ENCODE measurements at regions not wholly inside any gene's neighbourhood (a gene's known extent, or its start where the extent isn't known, plus 50 kb on each side); places are given as distances from the start of the nearest gene placed in this dataset.

GRCh38 chr12:65539023-65539422 lies 260.5 kb downstream of the MSRB3 start:
- intact Hi-C loops (cut with micrococcal nuclease; ENCODE audit: unreplicated experiment) = no loop called here
- CTCF ChIA-PET = no interaction called here

GRCh38 chr12:65540140-65540539 lies 261.7 kb downstream of the MSRB3 start:
- H3K27ac ChIP-seq (ENCODE audit: low read depth, low read length, poor library complexity, severe bottlenecking) = no peak overlapping the region
- H3K36me3 ChIP-seq (ENCODE audit: insufficient read depth, low read length, poor library complexity, severe bottlenecking) = no peaks in the 10 kb centered on the region
- CTCF ChIA-PET = no interaction called here
- H3K27me3 ChIP-seq (replicated peaks; ENCODE audit: insufficient read depth, low read depth, low read length, poor library complexity) = no peaks in the 10 kb centered on the region
- DNase-seq (ENCODE audit: low spot score) = no peak
- POLR2A ChIA-PET (ENCODE audit: low non-redundant PET) = no interaction called here
- H3K9me3 ChIP-seq (ENCODE audit: low read depth, low read length, poor library complexity, severe bottlenecking) = peaks cover 30% of the 10 kb centered on the region
- H3K4me3 ChIP-seq (ENCODE audit: low read depth, low read length, poor library complexity, severe bottlenecking) = no peak overlapping the region
- TF ChIP-seq CTCF (conservative IDR thresholded peaks at IDR 0.05; ENCODE audit: low read depth, low read length) = no peak
- BruUV-seq (replicated peaks) = no TSS peak
- no peaks in the 10 kb centered on the region for H3K4me1 ChIP-seq (ENCODE audit: insufficient read depth, low read length, poor library complexity, severe bottlenecking)
- intact Hi-C loops (cut with micrococcal nuclease; ENCODE audit: unreplicated experiment) = no loop called here

More at GRCh38 chr12:65539023-65539422, 260.5 kb downstream of the MSRB3 start:
- peaks cover 30% of the 10 kb centered on the region for H3K9me3 ChIP-seq (ENCODE audit: low read depth, low read length, poor library complexity, severe bottlenecking)
- H3K36me3 ChIP-seq (ENCODE audit: insufficient read depth, low read length, poor library complexity, severe bottlenecking) = no peaks in the 10 kb centered on the region
- peaks cover 6% of the 10 kb centered on the region for H3K4me1 ChIP-seq (ENCODE audit: insufficient read depth, low read length, poor library complexity, severe bottlenecking)
- no peaks in the 10 kb centered on the region for H3K27me3 ChIP-seq (replicated peaks; ENCODE audit: insufficient read depth, low read depth, low read length, poor library complexity)
- BruUV-seq (replicated peaks) = no TSS peak
- DNase-seq (ENCODE audit: low spot score) = no peak
- TF ChIP-seq EZH2 (IDR thresholded peaks at IDR 0.05; ENCODE audit: borderline replicate concordance, low read depth, low read length, poor library complexity, severe bottlenecking) (no peak), CTCF (conservative IDR thresholded peaks at IDR 0.05; ENCODE audit: low read depth, low read length) (no peak)
- no peak overlapping the region for H3K4me3 ChIP-seq (ENCODE audit: low read depth, low read length, poor library complexity, severe bottlenecking)
- POLR2A ChIA-PET (ENCODE audit: low non-redundant PET) = no interaction called here
- no peak overlapping the region for H3K27ac ChIP-seq (ENCODE audit: low read depth, low read length, poor library complexity, severe bottlenecking)

GRCh38 chr12:65546528-65546927 lies 268.0 kb downstream of the MSRB3 start:
- Histone ChIP-seq H3K4me1 (ENCODE audit: insufficient read depth, low read length, poor library complexity, severe bottlenecking) (no peaks in the 10 kb centered on the region), H3K4me3 (ENCODE audit: low read depth, low read length, poor library complexity, severe bottlenecking) (no peak overlapping the region), H3K36me3 (ENCODE audit: insufficient read depth, low read length, poor library complexity, severe bottlenecking) (no peaks in the 10 kb centered on the region), H3K9me3 (ENCODE audit: low read depth, low read length, poor library complexity, severe bottlenecking) (peaks cover 9% of the 10 kb centered on the region), H3K27me3 (replicated peaks; ENCODE audit: insufficient read depth, low read depth, low read length, poor library complexity) (no peaks in the 10 kb centered on the region), H3K27ac (ENCODE audit: low read depth, low read length, poor library complexity, severe bottlenecking) (no peak overlapping the region)
- BruUV-seq (replicated peaks) = no TSS peak
- CTCF ChIA-PET = no interaction called here
- no peak for TF ChIP-seq CTCF (conservative IDR thresholded peaks at IDR 0.05; ENCODE audit: low read depth, low read length)
- TF ChIP-seq EZH2 (IDR thresholded peaks at IDR 0.05; ENCODE audit: borderline replicate concordance, low read depth, low read length, poor library complexity, severe bottlenecking) = no peak
- POLR2A ChIA-PET (ENCODE audit: low non-redundant PET) = no interaction called here
- intact Hi-C loops (cut with micrococcal nuclease; ENCODE audit: unreplicated experiment) = no loop called here
- DNase-seq (ENCODE audit: low spot score) = no peak
